ENCODE measurements at regions not wholly inside any gene's neighbourhood (a gene's known extent, or its start where the extent isn't known, plus 50 kb on each side); places are given as distances from the start of the nearest gene placed in this dataset.
A peak's percentile ranks its signal among the peaks of the same experiment; 100 is the strongest.

DNA sequence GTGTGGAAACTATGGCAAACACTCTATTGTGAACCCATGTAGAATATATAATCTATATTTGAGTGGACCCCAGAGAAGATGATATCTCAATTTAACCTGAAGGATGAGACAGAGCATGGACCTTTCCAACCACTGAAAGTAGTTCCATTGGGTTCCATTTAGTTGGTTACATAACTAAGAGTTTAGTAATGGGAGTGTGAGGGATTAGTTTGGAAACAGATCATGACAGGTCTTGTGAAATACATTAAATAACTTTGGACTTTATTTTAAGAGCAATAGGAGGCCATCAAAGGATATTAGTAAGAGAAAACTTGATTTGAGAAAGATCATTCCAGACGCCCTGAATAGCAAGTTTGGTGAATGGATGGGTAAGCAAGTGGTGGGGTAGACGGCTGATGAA is 487.2 kb upstream of the ROBO2 start:
- no peak for DNase-seq (ENCODE audit: extremely low read depth, low read depth)
- TF ChIP-seq CTCF (IDR thresholded peaks at IDR 0.05; ENCODE audit: low read depth, low read length): no peak

- no peak for DNase-seq (ENCODE audit: extremely low read depth, low read depth)
- TF ChIP-seq CTCF (IDR thresholded peaks at IDR 0.05; ENCODE audit: low read depth, low read length): no peak
Measured at GRCh38 chr3:76554707-76555106, 485.2 kb upstream of the ROBO2 start.

GRCh38 chr3:76561494-76562236 is 478.2 kb upstream of the ROBO2 start:
- DNase-seq (ENCODE audit: extremely low read depth, low read depth): no peak
- no peak for TF ChIP-seq CTCF (IDR thresholded peaks at IDR 0.05; ENCODE audit: low read depth, low read length)

DNA sequence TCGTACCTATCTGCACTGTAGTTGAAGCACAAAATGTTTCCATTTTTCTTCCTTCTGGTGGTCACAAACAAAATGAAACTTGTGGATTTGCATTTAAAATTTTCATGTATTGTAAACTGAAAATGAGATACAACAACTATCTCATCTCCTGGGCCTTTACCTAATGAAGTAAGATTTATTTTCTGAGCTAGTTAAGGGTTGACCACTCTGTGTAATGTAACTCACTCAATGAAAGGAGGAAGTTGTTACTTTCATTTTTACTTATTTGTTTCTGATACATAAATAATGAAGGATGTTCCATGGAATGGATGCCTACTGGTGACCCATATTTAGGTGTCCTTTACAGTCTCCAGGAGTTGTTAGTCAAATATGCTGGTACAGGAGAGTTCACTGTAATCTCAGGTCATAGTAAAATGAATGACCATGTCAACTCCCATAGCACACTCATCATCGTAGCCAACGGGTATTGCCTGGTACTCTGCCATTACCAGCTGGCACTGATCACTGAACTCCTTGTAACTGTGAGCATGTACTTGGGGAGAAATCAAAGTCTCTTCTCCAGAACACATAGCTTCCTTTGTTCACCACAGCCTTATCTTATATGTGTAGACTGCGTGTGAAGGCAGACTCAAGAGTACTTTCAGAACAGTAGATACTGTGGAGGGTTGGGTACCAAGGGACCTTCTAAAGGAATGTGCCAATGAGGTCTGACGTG is 474.2 kb upstream of the ROBO2 start:
- TF ChIP-seq CTCF (IDR thresholded peaks at IDR 0.05; ENCODE audit: low read depth, low read length): no peak
- no peak for DNase-seq (ENCODE audit: extremely low read depth, low read depth)

GRCh38 chr3:76566211-76566534 is 473.7 kb upstream of the ROBO2 start:
- DNase-seq (ENCODE audit: extremely low read depth, low read depth): no peak
- no peak for TF ChIP-seq CTCF (IDR thresholded peaks at IDR 0.05; ENCODE audit: low read depth, low read length)

GRCh38 chr3:76566904-76567303 is 473.0 kb upstream of the ROBO2 start:
- no peak for DNase-seq (ENCODE audit: extremely low read depth, low read depth)
- TF ChIP-seq CTCF (IDR thresholded peaks at IDR 0.05; ENCODE audit: low read depth, low read length): no peak

GRCh38 chr3:76570436-76571057 is 469.4 kb upstream of the ROBO2 start:
- peak; percentile 42 for TF ChIP-seq CTCF (IDR thresholded peaks at IDR 0.05; ENCODE audit: low read depth, low read length)
- DNase-seq (ENCODE audit: extremely low read depth, low read depth): no peak

All from AG09319 (cell line).